ENCODE measurements at regions not wholly inside any gene's neighbourhood (a gene's known extent, or its start where the extent isn't known, plus 50 kb on each side); places are given as distances from the start of the nearest gene placed in this dataset.

DNA sequence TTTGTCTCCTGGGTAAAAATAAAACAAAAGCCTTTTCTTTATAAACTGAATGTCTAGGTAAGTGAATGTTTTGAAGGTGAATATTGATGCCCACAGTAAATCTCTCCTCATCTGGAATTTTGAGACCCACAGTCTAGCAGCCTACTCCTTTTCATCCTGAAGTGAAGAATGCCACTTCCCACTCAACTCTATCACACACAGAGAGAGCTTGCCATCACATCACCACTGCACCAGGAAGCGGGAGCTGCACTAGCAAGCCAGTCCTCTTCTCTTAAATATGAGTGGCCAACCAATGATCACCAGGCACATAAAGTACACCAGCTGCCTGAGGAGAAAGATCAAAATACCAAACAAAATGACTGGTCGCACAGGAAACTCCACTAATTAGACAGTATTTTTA, 140.8 kb downstream of the MRPL39 start:
- no peak overlapping the region for H3K4me3 ChIP-seq (ENCODE audit: low read depth, low read length)
- TF ChIP-seq, protein P1, sequence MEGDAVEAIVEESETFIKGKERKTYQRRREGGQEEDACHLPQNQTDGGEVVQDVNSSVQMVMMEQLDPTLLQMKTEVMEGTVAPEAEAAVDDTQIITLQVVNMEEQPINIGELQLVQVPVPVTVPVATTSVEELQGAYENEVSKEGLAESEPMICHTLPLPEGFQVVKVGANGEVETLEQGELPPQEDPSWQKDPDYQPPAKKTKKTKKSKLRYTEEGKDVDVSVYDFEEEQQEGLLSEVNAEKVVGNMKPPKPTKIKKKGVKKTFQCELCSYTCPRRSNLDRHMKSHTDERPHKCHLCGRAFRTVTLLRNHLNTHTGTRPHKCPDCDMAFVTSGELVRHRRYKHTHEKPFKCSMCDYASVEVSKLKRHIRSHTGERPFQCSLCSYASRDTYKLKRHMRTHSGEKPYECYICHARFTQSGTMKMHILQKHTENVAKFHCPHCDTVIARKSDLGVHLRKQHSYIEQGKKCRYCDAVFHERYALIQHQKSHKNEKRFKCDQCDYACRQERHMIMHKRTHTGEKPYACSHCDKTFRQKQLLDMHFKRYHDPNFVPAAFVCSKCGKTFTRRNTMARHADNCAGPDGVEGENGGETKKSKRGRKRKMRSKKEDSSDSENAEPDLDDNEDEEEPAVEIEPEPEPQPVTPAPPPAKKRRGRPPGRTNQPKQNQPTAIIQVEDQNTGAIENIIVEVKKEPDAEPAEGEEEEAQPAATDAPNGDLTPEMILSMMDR (IDR thresholded peaks at IDR 0.05; ENCODE audit: low read depth, low read length, missing control alignments): no peak
- in situ Hi-C loops (cut with HindIII; ENCODE audit: low sequenced_read_pairs): no loop called here
- DNase-seq (ENCODE audit: low read depth): no peak

DNA sequence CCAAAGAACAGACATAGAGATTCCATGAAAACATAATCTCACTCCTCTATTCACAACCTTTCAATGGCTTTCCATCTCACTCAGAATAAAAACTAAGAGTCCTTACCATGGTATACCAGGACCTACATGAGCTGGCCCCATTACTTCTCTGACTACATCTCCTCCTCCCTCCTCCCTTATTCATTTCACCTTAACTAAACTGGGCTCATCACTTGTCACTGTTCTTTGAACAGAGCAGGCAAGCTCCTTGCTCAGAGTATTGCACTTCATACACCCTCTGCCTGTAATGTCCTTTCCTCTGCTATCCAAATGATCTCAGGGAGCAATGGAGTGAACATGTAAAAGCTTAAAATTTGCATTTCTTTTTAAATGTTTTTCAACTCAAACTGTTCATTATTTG, 142.0 kb downstream of the MRPL39 start:
- no peak for DNase-seq (ENCODE audit: low read depth)
- no peak overlapping the region for H3K4me3 ChIP-seq (ENCODE audit: low read depth, low read length)
- in situ Hi-C loops (cut with HindIII; ENCODE audit: low sequenced_read_pairs): no loop called here
- TF ChIP-seq, protein P1 (IDR thresholded peaks at IDR 0.05; ENCODE audit: low read depth, low read length, missing control alignments): no peak

DNA sequence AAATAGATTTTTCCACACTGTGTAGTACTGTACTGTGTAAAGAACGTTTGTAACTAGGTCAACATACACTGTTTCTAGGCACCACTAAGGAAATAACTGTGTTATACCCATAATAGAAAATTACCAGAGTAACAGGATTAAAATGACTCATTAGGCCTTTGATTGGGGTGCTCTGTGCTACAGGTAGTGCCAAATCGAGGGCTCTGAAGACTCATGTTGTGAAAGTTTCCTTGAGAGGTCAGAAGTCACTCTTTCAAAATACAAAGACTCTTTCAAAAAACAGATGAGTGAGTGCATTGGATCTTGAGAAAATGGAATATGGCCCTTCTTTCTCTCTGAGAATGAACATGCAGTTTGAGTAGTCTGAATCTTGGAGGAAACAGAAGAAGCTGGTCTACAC, 143.0 kb downstream of the MRPL39 start:
- no peak for DNase-seq (ENCODE audit: low read depth)
- in situ Hi-C loops (cut with HindIII; ENCODE audit: low sequenced_read_pairs): no loop called here
- H3K4me3 ChIP-seq (ENCODE audit: low read depth, low read length): no peak overlapping the region
- TF ChIP-seq, protein P1 (IDR thresholded peaks at IDR 0.05; ENCODE audit: low read depth, low read length, missing control alignments): no peak

DNA sequence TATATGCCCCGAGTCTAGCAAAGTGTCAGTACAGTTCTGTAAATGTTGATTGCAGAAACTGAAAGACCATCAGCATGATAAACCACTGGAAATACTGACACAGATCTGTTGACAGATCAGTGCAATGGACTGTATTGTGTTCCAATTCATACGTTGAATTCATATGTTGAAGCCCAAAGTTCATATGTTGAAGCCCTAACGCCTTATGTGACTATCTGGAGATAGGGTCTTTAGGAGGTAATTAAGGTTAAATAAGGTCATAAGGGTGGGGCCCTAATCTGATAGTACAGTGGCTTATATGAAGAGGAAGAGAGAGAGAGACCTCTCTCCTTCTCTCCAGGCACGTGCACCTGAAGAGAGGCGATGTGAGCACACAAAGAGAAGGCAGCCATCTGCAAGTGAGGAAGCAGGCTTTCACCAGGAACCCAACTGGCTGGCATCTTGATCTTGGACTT, 144.7 kb downstream of the MRPL39 start:
- H3K4me3 ChIP-seq (ENCODE audit: low read depth, low read length): no peak overlapping the region
- in situ Hi-C loops (cut with HindIII; ENCODE audit: low sequenced_read_pairs): no loop called here
- DNase-seq (ENCODE audit: low read depth): no peak
- TF ChIP-seq, protein P1 (IDR thresholded peaks at IDR 0.05; ENCODE audit: low read depth, low read length, missing control alignments): no peak

DNA sequence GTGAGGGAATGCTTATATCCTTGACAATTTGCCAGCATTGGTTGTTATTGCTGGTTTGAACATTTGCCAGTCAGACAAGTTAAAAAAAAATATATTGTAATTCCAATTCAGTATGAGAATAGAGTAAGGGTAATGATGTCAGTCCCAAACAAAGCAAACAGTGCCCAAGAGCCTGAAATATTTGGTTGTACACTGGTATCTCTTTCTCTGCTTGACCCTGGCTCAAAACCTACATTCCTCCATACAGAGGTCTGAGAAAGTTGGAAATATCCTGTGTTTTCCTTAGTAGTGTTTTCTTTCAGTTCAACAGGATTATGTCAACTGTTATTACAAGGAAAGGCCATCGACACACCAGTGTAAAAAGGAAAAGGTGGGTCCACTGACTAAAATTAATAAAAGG, 145.6 kb downstream of the MRPL39 start:
- TF ChIP-seq, protein P1 (IDR thresholded peaks at IDR 0.05; ENCODE audit: low read depth, low read length, missing control alignments): no peak
- peak; percentile 29 for DNase-seq (ENCODE audit: low read depth)
- in situ Hi-C loops (cut with HindIII; ENCODE audit: low sequenced_read_pairs): no loop called here

DNA sequence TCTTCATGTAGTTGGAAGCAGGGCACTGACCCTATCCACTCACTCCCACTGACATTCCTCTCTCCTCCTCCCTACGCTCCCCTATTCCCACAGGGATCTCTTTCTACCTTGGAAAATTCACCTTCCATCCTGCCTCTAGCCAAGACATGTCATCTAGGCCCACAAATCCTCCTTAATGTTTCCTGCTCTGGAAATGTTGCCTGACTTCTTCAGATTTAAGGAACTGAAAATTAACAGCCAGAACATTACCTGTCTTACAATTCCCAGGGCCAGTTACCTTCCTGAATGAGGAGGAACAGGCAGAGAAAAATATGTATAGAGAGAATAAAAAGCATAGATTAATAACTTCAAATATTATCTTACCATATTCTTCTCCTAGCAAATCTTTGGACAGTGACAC, 147.3 kb downstream of the MRPL39 start:
- H3K4me3 ChIP-seq (ENCODE audit: low read depth, low read length): no peak overlapping the region
- TF ChIP-seq, protein P1 (IDR thresholded peaks at IDR 0.05; ENCODE audit: low read depth, low read length, missing control alignments): no peak
- in situ Hi-C loops (cut with HindIII; ENCODE audit: low sequenced_read_pairs): no loop called here
- DNase-seq (ENCODE audit: low read depth): no peak

More for the DNA sequence above, 145.6 kb downstream of the MRPL39 start:
- H3K4me3 ChIP-seq (ENCODE audit: low read depth, low read length): no peak overlapping the region

DNA sequence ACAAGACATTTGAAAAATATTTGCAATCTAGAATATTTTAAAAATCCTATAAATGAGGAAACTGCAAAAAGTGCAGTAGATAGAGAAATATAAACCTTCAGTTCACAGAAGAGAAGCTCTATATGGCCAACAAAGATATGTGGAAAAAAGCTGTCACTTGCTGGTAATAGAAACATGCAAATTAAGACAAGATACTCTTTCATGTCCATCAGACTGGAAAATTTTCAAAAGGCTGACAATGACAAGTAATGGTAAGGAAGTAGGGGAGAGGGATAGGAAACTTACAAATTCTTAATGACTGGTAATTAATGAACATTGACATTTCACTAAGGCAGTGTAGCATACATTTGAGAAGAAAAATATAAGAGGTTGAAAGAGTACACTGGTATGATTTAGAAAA, 147.9 kb downstream of the MRPL39 start:
- in situ Hi-C loops (cut with HindIII; ENCODE audit: low sequenced_read_pairs): no loop called here
- DNase-seq (ENCODE audit: low read depth): no peak
- no peak overlapping the region for H3K4me3 ChIP-seq (ENCODE audit: low read depth, low read length)
- TF ChIP-seq, protein P1 (IDR thresholded peaks at IDR 0.05; ENCODE audit: low read depth, low read length, missing control alignments): no peak
